Mesendoderm (in vitro differentiated cells): ENCODE measurements at regions not wholly inside any gene's neighbourhood (a gene's known extent, or its start where the extent isn't known, plus 50 kb on each side); places are given as distances from the start of the nearest gene placed in this dataset.

Experiments used
- DNase-seq: peaks from one replicate; pipeline ENCODE4 v3.0.0; 2013
- H2AK5ac ChIP-seq: 2 replicates; pipeline ENCODE4 v1.6.1; 2013; ENCODE audit warnings: low read length, inconsistent platforms
- H2BK120ac ChIP-seq: 2 replicates; pipeline ENCODE4 v1.6.1; 2013; ENCODE audit warnings: low read depth, mild to moderate bottlenecking, low read length, moderate library complexity, mixed read lengths
- H2BK15ac ChIP-seq: replicated peaks from 2 replicates; pipeline ENCODE4 v1.6.1; 2013; ENCODE audit warnings: low read depth, mild to moderate bottlenecking, moderate library complexity
- H2BK5ac ChIP-seq: 2 replicates; pipeline ENCODE4 v1.6.1; 2013; ENCODE audit warnings: low read length, inconsistent platforms
- H3K18ac ChIP-seq: 2 replicates; pipeline ENCODE4 v1.6.1; 2013; ENCODE audit warnings: mild to moderate bottlenecking, low read length, mixed read lengths
- H3K23ac ChIP-seq: one replicate; pipeline ENCODE4 v1.6.1; 2013; ENCODE audit warnings: low read length
- H3K27ac ChIP-seq: 2 replicates; pipeline ENCODE4 v1.5.1; 2013; ENCODE audit warnings: low read depth, mild to moderate bottlenecking, inconsistent platforms, low read length, moderate library complexity
- H3K27me3 ChIP-seq: 2 replicates; pipeline ENCODE4 v1.6.1; 2013; ENCODE audit warnings: low read length, control low read depth, mild to moderate bottlenecking, inconsistent platforms; ENCODE audit not compliant: insufficient read depth, poor library complexity
- H3K36me3 ChIP-seq: 2 replicates; pipeline ENCODE4 v1.6.1; 2013; ENCODE audit warnings: low read length, inconsistent platforms; ENCODE audit not compliant: control insufficient read depth, insufficient read depth
- H3K4ac ChIP-seq: one replicate; pipeline ENCODE4 v1.6.1; 2013; ENCODE audit warnings: low read depth, mild to moderate bottlenecking, low read length, moderate library complexity
- H3K4me1 ChIP-seq: 2 replicates; pipeline ENCODE4 v1.6.1; 2013; ENCODE audit warnings: low read depth, low read length, inconsistent platforms; ENCODE audit not compliant: control insufficient read depth
- H3K4me2 ChIP-seq: 2 replicates; pipeline ENCODE4 v1.6.1; 2013; ENCODE audit warnings: low read length
- H3K4me3 ChIP-seq: 2 replicates; pipeline ENCODE4 v1.5.1; 2013; ENCODE audit warnings: mild to moderate bottlenecking, low read length
- H3K56ac ChIP-seq: one replicate; pipeline ENCODE4 v1.6.1; 2013; ENCODE audit warnings: low read length
- H3K79me1 ChIP-seq: 2 replicates; pipeline ENCODE4 v1.6.1; 2013; ENCODE audit warnings: low read length, inconsistent platforms
- H3K79me2 ChIP-seq: 2 replicates; pipeline ENCODE4 v1.6.1; 2013; ENCODE audit warnings: mild to moderate bottlenecking, low read length; ENCODE audit not compliant: control insufficient read depth, insufficient read depth
- H3K9ac ChIP-seq: 2 replicates; pipeline ENCODE4 v1.6.1; 2013; ENCODE audit warnings: low read length, inconsistent platforms
- H4K5ac ChIP-seq: one replicate; pipeline ENCODE4 v1.6.1; 2013; ENCODE audit warnings: low read length
- H4K8ac ChIP-seq: one replicate; pipeline ENCODE4 v1.6.1; 2013; ENCODE audit warnings: low read depth, mild to moderate bottlenecking, control low read depth, low read length, moderate library complexity
- WGBS: extraction: QIAGEN DNeasy Blood & Tissue Kit; methylation state at CpG from one replicate; pipeline ENCODE4 v1.1.7; 2013; ENCODE audit warnings: low lambda C conversion rate, missing lambda C conversion rate; ENCODE audit not compliant: insufficient coverage; ENCODE audit errors: extremely low coverage; 5-methylcytosine and 5-hydroxymethylcytosine counted together

- H2BK5ac ChIP-seq, result no peak overlapping the region
- no peak overlapping the region for H3K27ac ChIP-seq
- H3K79me2 ChIP-seq, result no peaks in the 10 kb centered on the region
- H4K5ac ChIP-seq, result no peak overlapping the region
- H2BK15ac ChIP-seq, result no peak overlapping the region
- H3K4ac ChIP-seq, result no peak overlapping the region
- DNase-seq, result no peak
- no peak overlapping the region for H2AK5ac ChIP-seq
- H2BK120ac ChIP-seq, result no peak overlapping the region
- H3K4me3 ChIP-seq, result no peak overlapping the region
- H3K79me1 ChIP-seq, result no peaks in the 10 kb centered on the region
- H3K18ac ChIP-seq, result no peak overlapping the region
- no peaks in the 10 kb centered on the region for H3K27me3 ChIP-seq
- no CpG with 5 or more reads among the region's 4 CpGs for WGBS
- H3K56ac ChIP-seq, result no peak overlapping the region
- no peak overlapping the region for H4K8ac ChIP-seq
- H3K9ac ChIP-seq, result no peak overlapping the region
- H3K4me2 ChIP-seq, result no peak overlapping the region
- no peaks in the 10 kb centered on the region for H3K36me3 ChIP-seq
- H3K23ac ChIP-seq, result no peak overlapping the region
- no peaks in the 10 kb centered on the region for H3K4me1 ChIP-seq
These were observed 552.6 kb downstream of the TRIML1 start for GRCh38 chr4:188691811-188692210.

- no peak overlapping the region for H3K4ac ChIP-seq
- no peak overlapping the region for H2BK120ac ChIP-seq
- H2BK5ac ChIP-seq, result no peak overlapping the region
- H3K23ac ChIP-seq, result no peak overlapping the region
- no CpG with 5 or more reads among the region's 5 CpGs for WGBS
- H3K79me2 ChIP-seq, result no peaks in the 10 kb centered on the region
- no peak overlapping the region for H3K56ac ChIP-seq
- H4K5ac ChIP-seq, result no peak overlapping the region
- H3K18ac ChIP-seq, result no peak overlapping the region
- H2BK15ac ChIP-seq, result no peak overlapping the region
- no peaks in the 10 kb centered on the region for H3K27me3 ChIP-seq
- no peaks in the 10 kb centered on the region for H3K36me3 ChIP-seq
- H2AK5ac ChIP-seq, result no peak overlapping the region
- H3K4me3 ChIP-seq, result no peak overlapping the region
- no peak overlapping the region for H3K27ac ChIP-seq
- H3K4me2 ChIP-seq, result no peak overlapping the region
- DNase-seq, result no peak
- H3K9ac ChIP-seq, result no peak overlapping the region
- H3K4me1 ChIP-seq, result no peaks in the 10 kb centered on the region
- no peak overlapping the region for H4K8ac ChIP-seq
- H3K79me1 ChIP-seq, result no peaks in the 10 kb centered on the region
These were observed 556.0 kb downstream of the TRIML1 start for GRCh38 chr4:188695261-188695660.

- H3K36me3 ChIP-seq, result no peaks in the 10 kb centered on the region
- no peak overlapping the region for H3K23ac ChIP-seq
- no peak overlapping the region for H2BK5ac ChIP-seq
- H4K5ac ChIP-seq, result no peak overlapping the region
- no peaks in the 10 kb centered on the region for H3K27me3 ChIP-seq
- no CpG with 5 or more reads among the region's 1 CpG for WGBS
- H3K27ac ChIP-seq, result no peak overlapping the region
- H3K56ac ChIP-seq, result no peak overlapping the region
- no peaks in the 10 kb centered on the region for H3K4me1 ChIP-seq
- no peaks in the 10 kb centered on the region for H3K79me2 ChIP-seq
- H3K18ac ChIP-seq, result no peak overlapping the region
- H4K8ac ChIP-seq, result no peak overlapping the region
- no peak overlapping the region for H2BK120ac ChIP-seq
- H2BK15ac ChIP-seq, result no peak overlapping the region
- H3K4ac ChIP-seq, result no peak overlapping the region
- H3K79me1 ChIP-seq, result no peaks in the 10 kb centered on the region
- no peak overlapping the region for H3K9ac ChIP-seq
- DNase-seq, result no peak
- H2AK5ac ChIP-seq, result no peak overlapping the region
- no peak overlapping the region for H3K4me2 ChIP-seq
- no peak overlapping the region for H3K4me3 ChIP-seq
These were observed 558.0 kb downstream of the TRIML1 start for GRCh38 chr4:188697243-188697642.

- H2BK5ac ChIP-seq, result no peak overlapping the region
- H3K79me1 ChIP-seq, result no peaks in the 10 kb centered on the region
- no peak overlapping the region for H3K18ac ChIP-seq
- H3K4me1 ChIP-seq, result no peaks in the 10 kb centered on the region
- H3K4me2 ChIP-seq, result no peak overlapping the region
- H3K36me3 ChIP-seq, result no peaks in the 10 kb centered on the region
- H3K56ac ChIP-seq, result no peak overlapping the region
- H3K9ac ChIP-seq, result no peak overlapping the region
- no peaks in the 10 kb centered on the region for H3K27me3 ChIP-seq
- no peak overlapping the region for H3K23ac ChIP-seq
- no peak overlapping the region for H2BK120ac ChIP-seq
- H4K5ac ChIP-seq, result no peak overlapping the region
- H3K4ac ChIP-seq, result no peak overlapping the region
- no CpG with 5 or more reads among the region's 4 CpGs for WGBS
- H3K79me2 ChIP-seq, result no peaks in the 10 kb centered on the region
- H2BK15ac ChIP-seq, result no peak overlapping the region
- DNase-seq, result no peak
- H2AK5ac ChIP-seq, result no peak overlapping the region
- no peak overlapping the region for H4K8ac ChIP-seq
- H3K4me3 ChIP-seq, result no peak overlapping the region
- H3K27ac ChIP-seq, result no peak overlapping the region
These were observed 562.7 kb downstream of the TRIML1 start for GRCh38 chr4:188701952-188702351.

- H3K4me3 ChIP-seq, result no peak overlapping the region
- H3K9ac ChIP-seq, result no peak overlapping the region
- H2BK15ac ChIP-seq, result no peak overlapping the region
- no peaks in the 10 kb centered on the region for H3K79me1 ChIP-seq
- no peak overlapping the region for H4K5ac ChIP-seq
- H3K79me2 ChIP-seq, result no peaks in the 10 kb centered on the region
- no peak overlapping the region for H3K27ac ChIP-seq
- no peak overlapping the region for H2BK120ac ChIP-seq
- H3K36me3 ChIP-seq, result no peaks in the 10 kb centered on the region
- no peaks in the 10 kb centered on the region for H3K4me1 ChIP-seq
- H3K23ac ChIP-seq, result no peak overlapping the region
- H4K8ac ChIP-seq, result no peak overlapping the region
- H2AK5ac ChIP-seq, result no peak overlapping the region
- no CpG with 5 or more reads among the region's 5 CpGs for WGBS
- H3K27me3 ChIP-seq, result no peaks in the 10 kb centered on the region
- no peak overlapping the region for H2BK5ac ChIP-seq
- no peak for DNase-seq
- H3K18ac ChIP-seq, result no peak overlapping the region
- no peak overlapping the region for H3K56ac ChIP-seq
- H3K4me2 ChIP-seq, result no peak overlapping the region
- no peak overlapping the region for H3K4ac ChIP-seq
These were observed 565.0 kb downstream of the TRIML1 start for GRCh38 chr4:188704288-188704687.

GRCh38 chr4:188707036-188707435, 567.8 kb downstream of the TRIML1 start:
- H3K4me1 ChIP-seq, result no peaks in the 10 kb centered on the region
- no peak overlapping the region for H3K4me3 ChIP-seq
- H3K18ac ChIP-seq, result no peak overlapping the region
- H3K4me2 ChIP-seq, result no peak overlapping the region
- H3K79me1 ChIP-seq, result no peaks in the 10 kb centered on the region
- no peak overlapping the region for H3K9ac ChIP-seq
- no peak overlapping the region for H2BK15ac ChIP-seq
- no peaks in the 10 kb centered on the region for H3K27me3 ChIP-seq
- no peak overlapping the region for H4K5ac ChIP-seq
- no peak overlapping the region for H2AK5ac ChIP-seq
- H3K56ac ChIP-seq, result no peak overlapping the region
- H2BK5ac ChIP-seq, result no peak overlapping the region
- no peak overlapping the region for H3K4ac ChIP-seq
- no CpG with 5 or more reads among the region's 4 CpGs for WGBS
- no peak overlapping the region for H4K8ac ChIP-seq
- H3K36me3 ChIP-seq, result no peaks in the 10 kb centered on the region
- H3K23ac ChIP-seq, result no peak overlapping the region
- no peak overlapping the region for H3K27ac ChIP-seq
- no peak for DNase-seq
- H3K79me2 ChIP-seq, result no peaks in the 10 kb centered on the region
- H2BK120ac ChIP-seq, result no peak overlapping the region
